Vagina (tissue), 2 donors: ENCODE measurements at regions not wholly inside any gene's neighbourhood (a gene's known extent, or its start where the extent isn't known, plus 50 kb on each side); places are given as distances from the start of the nearest gene placed in this dataset.

Source experiments
- DNase-seq, 2 donors: peaks; one replicate each; pipeline ENCODE4 v3.0.0-alpha.2; 2017; ENCODE audit errors: extremely low spot score in 2 of 2
- H3K27ac ChIP-seq: fragments of 200-600 bp; sonication (generic); one replicate; pipeline ENCODE4 v1.5.1; 2019
- H3K27me3 ChIP-seq: fragments of 200-600 bp; sonication (generic); one replicate; pipeline ENCODE4 v1.5.1; 2019
- H3K36me3 ChIP-seq, 2 donors: fragments of 200-600 bp; sonication (generic); one replicate each; pipeline ENCODE4 v1.5.1; 2017 to 2019
- H3K4me1 ChIP-seq: fragments of 200-600 bp; sonication (generic); one replicate; pipeline ENCODE4 v1.5.1; 2019
- H3K4me3 ChIP-seq, 2 donors: fragments of 200-600 bp; sonication (generic); 1 replicate in 1 of 2; 2 replicates in 1 of 2; pipeline ENCODE4 v1.5.1; 2016 to 2019
- H3K9me3 ChIP-seq: fragments of 200-600 bp; sonication (generic); one replicate; pipeline ENCODE4 v1.5.1; 2019
- CTCF ChIP-seq, 3 experiments: fragments of 450-650 bp in 2 of 3; fragments of 200-600 bp in 1 of 3; sonication (generic) in 1 of 3; IDR thresholded peaks; one replicate each; pipeline ENCODE4 v1.5.1; 2017 to 2019; ENCODE audit warnings: antibody characterized with exemption in 3 of 3, mild to moderate bottlenecking in 2 of 3, moderate library complexity in 2 of 3
- POLR2A ChIP-seq, 2 donors: fragments of 450-650 bp; IDR thresholded peaks; one replicate each; pipeline ENCODE4 v1.6.1; 2017; ENCODE audit warnings: antibody characterized with exemption in 2 of 2, mild to moderate bottlenecking in 2 of 2, moderate library complexity in 2 of 2
- POLR2AphosphoS5 ChIP-seq, 2 donors: sonication (generic); formaldehyde crosslinking; IDR thresholded peaks; one replicate each; pipeline ENCODE4 v1.9.0; 2017; ENCODE audit warnings: antibody characterized with exemption in 2 of 2, mild to moderate bottlenecking in 2 of 2, low read depth in 1 of 2; ENCODE audit not compliant: insufficient read depth in 1 of 2
- intact Hi-C: fragments of 100-400 bp; cut with DNase I; formaldehyde crosslinking; loops from one replicate; pipeline ENCODE4 v1.15.1; 2023

DNA sequence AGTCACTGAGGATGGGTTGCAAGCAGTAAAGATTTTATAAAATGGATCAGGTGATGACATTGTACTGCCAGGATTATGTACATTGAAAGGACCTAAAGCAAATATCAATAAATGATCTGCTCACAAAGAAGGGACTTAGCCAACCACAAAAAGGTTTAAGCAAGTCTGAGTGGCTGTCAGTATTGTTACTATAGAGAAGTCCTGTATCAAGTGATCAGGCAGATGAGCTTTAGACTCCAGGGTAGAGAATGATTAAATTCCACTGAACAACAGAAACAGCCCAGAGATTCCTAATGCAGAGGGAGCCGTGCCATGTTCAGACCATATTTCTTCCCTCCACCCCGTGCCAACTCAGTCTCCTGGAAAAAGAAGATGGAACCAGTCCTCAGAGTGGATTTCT, 138.9 kb downstream of the SETD4 start:
- no peak overlapping the region for H3K4me3 ChIP-seq
- no peak for DNase-seq
- H3K4me1 ChIP-seq, result peaks cover 33% of the 10 kb centered on the region
- no peaks in the 10 kb centered on the region for H3K36me3 ChIP-seq
- H3K27ac ChIP-seq, result peak overlapping the region; percentile 69
- no peak for TF ChIP-seq POLR2AphosphoS5 (IDR thresholded peaks at IDR 0.05; ENCODE audit: insufficient read depth in 1 of 2, low read depth in 1 of 2)
- TF ChIP-seq POLR2A (IDR thresholded peaks at IDR 0.05), result no peak
- TF ChIP-seq CTCF (IDR thresholded peaks at IDR 0.05), result no peak
- no peaks in the 10 kb centered on the region for H3K9me3 ChIP-seq
- intact Hi-C loops, result no loop called here
- no peaks in the 10 kb centered on the region for H3K27me3 ChIP-seq

DNA sequence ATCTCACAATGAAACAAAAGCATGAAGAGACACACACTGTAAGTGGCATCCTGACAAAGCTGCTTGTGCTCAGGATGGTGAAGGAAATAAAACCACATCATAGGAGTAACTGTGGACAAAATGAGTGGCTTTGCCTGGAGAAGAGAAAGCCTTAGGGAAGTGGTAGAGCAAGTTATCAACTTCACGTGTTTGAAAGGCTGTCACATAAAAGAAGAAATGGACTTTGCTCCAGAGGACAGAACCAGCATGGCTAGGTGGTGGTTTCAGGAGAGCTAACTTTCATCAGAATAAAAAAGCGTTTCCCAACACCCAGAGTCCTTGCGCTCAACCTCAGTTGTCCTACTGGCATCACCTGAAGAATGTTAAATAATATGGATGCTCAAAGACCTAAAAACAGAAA, 139.9 kb downstream of the SETD4 start:
- no peak overlapping the region for H3K4me3 ChIP-seq
- H3K4me1 ChIP-seq, result peaks cover 29% of the 10 kb centered on the region
- DNase-seq, result no peak
- no peaks in the 10 kb centered on the region for H3K9me3 ChIP-seq
- intact Hi-C loops, result no loop called here
- no peaks in the 10 kb centered on the region for H3K27me3 ChIP-seq
- H3K27ac ChIP-seq, result no peak overlapping the region
- H3K36me3 ChIP-seq, result no peaks in the 10 kb centered on the region
- no peak for TF ChIP-seq CTCF (IDR thresholded peaks at IDR 0.05)
- no peak for TF ChIP-seq POLR2A (IDR thresholded peaks at IDR 0.05)
- TF ChIP-seq POLR2AphosphoS5 (IDR thresholded peaks at IDR 0.05; ENCODE audit: insufficient read depth in 1 of 2, low read depth in 1 of 2), result no peak

- no peak overlapping the region for H3K27ac ChIP-seq
- H3K4me1 ChIP-seq, result no peaks in the 10 kb centered on the region
- H3K4me3 ChIP-seq, result no peak overlapping the region
- no peaks in the 10 kb centered on the region for H3K27me3 ChIP-seq
- H3K36me3 ChIP-seq, result no peaks in the 10 kb centered on the region
- no peaks in the 10 kb centered on the region for H3K9me3 ChIP-seq
- TF ChIP-seq POLR2A (IDR thresholded peaks at IDR 0.05) (no peak), CTCF (IDR thresholded peaks at IDR 0.05) (no peak), POLR2AphosphoS5 (IDR thresholded peaks at IDR 0.05; ENCODE audit: insufficient read depth in 1 of 2, low read depth in 1 of 2) (no peak)
- intact Hi-C loops, result no loop called here
- no peak for DNase-seq
These were observed 145.3 kb downstream of the SETD4 start for GRCh38 chr21:35915030-35915429.

- no peak for DNase-seq
- Histone ChIP-seq H3K36me3 (no peaks in the 10 kb centered on the region), H3K9me3 (no peaks in the 10 kb centered on the region), H3K4me1 (no peaks in the 10 kb centered on the region), H3K4me3 (no peak overlapping the region), H3K27me3 (no peaks in the 10 kb centered on the region), H3K27ac (no peak overlapping the region)
- no peak for TF ChIP-seq CTCF (IDR thresholded peaks at IDR 0.05)
- no peak for TF ChIP-seq POLR2A (IDR thresholded peaks at IDR 0.05)
- no peak for TF ChIP-seq POLR2AphosphoS5 (IDR thresholded peaks at IDR 0.05; ENCODE audit: insufficient read depth in 1 of 2, low read depth in 1 of 2)
- intact Hi-C loops, result no loop called here
These were observed 148.7 kb downstream of the SETD4 start for GRCh38 chr21:35911412-35912191.

DNA sequence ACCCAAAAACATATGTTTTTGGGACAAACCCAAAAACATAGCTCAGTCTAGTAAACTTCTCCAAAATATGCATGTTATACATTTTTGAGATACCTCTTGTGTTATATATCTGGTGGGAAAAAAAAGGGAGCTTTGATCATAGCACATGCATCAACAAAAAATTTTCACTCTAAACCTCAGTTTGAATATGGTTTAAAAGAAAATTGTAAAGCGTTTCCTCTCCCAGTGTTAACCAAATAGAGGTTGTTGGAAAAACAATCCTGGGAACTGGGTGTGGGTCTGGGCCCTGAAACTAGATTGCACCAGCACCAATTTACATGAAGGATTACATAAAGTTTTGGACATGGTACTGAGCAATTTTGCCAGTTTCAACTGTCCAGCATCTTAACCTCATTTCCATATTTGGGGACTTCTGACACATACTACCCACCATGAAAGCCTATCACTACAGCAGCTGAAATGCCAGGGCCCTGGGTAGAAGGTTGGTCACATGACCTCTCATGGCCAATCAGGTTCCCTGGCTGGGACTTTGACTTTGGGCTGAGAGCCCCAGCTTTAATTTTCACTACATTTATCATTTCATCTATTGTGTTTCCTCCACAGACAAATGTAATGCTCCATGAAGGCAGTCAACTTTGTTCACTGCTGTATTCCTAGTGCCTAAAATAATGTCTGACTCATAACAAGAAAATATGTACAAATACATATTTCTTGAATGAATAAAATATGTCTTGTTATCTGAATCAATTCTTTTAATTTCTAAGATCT, 150.7 kb downstream of the SETD4 start:
- Histone ChIP-seq H3K4me1 (peaks cover 8% of the 10 kb centered on the region), H3K27ac (no peak overlapping the region), H3K36me3 (no peaks in the 10 kb centered on the region), H3K9me3 (no peaks in the 10 kb centered on the region), H3K4me3 (no peak overlapping the region), H3K27me3 (no peaks in the 10 kb centered on the region)
- intact Hi-C loops, result no loop called here
- no peak for TF ChIP-seq CTCF (IDR thresholded peaks at IDR 0.05)
- no peak for TF ChIP-seq POLR2A (IDR thresholded peaks at IDR 0.05)
- no peak for TF ChIP-seq POLR2AphosphoS5 (IDR thresholded peaks at IDR 0.05; ENCODE audit: insufficient read depth in 1 of 2, low read depth in 1 of 2)
- DNase-seq, result no peak
